ENCODE measurements at regions not wholly inside any gene's neighbourhood (a gene's known extent, or its start where the extent isn't known, plus 50 kb on each side); places are given as distances from the start of the nearest gene placed in this dataset.

- DNase-seq (ENCODE audit: extremely low read depth, low read depth), result no peak
- no peak for TF ChIP-seq CTCF (IDR thresholded peaks at IDR 0.05; ENCODE audit: low read depth, low read length, missing control alignments)
- no peak overlapping the region for H3K4me3 ChIP-seq (replicated peaks; ENCODE audit: low read depth, low read length)
Observed at GRCh38 chr6:163665464-163665863, 250.9 kb downstream of the QKI start.

- no peak for DNase-seq (ENCODE audit: extremely low read depth, low read depth)
- H3K4me3 ChIP-seq (replicated peaks; ENCODE audit: low read depth, low read length), result no peak overlapping the region
Observed at GRCh38 chr6:163663575-163663974, 249.1 kb downstream of the QKI start.

GRCh38 chr6:163662604-163663225, 248.2 kb downstream of the QKI start:
- no peak for TF ChIP-seq CTCF (IDR thresholded peaks at IDR 0.05; ENCODE audit: low read depth, low read length, missing control alignments)
- no peak for DNase-seq (ENCODE audit: extremely low read depth, low read depth)
- no peak overlapping the region for H3K4me3 ChIP-seq (replicated peaks; ENCODE audit: low read depth, low read length)

More at GRCh38 chr6:163663575-163663974, 249.1 kb downstream of the QKI start:
- TF ChIP-seq CTCF (IDR thresholded peaks at IDR 0.05; ENCODE audit: low read depth, low read length, missing control alignments), result no peak

- TF ChIP-seq CTCF (IDR thresholded peaks at IDR 0.05; ENCODE audit: low read depth, low read length, missing control alignments), result no peak
- H3K4me3 ChIP-seq (replicated peaks; ENCODE audit: low read depth, low read length), result no peak overlapping the region
- no peak for DNase-seq (ENCODE audit: extremely low read depth, low read depth)
Observed at GRCh38 chr6:163661272-163661671, 246.8 kb downstream of the QKI start.

GRCh38 chr6:163659803-163660202, 245.3 kb downstream of the QKI start:
- no peak overlapping the region for H3K4me3 ChIP-seq (replicated peaks; ENCODE audit: low read depth, low read length)
- TF ChIP-seq CTCF (IDR thresholded peaks at IDR 0.05; ENCODE audit: low read depth, low read length, missing control alignments), result no peak
- DNase-seq (ENCODE audit: extremely low read depth, low read depth), result no peak

- H3K4me3 ChIP-seq (replicated peaks; ENCODE audit: low read depth, low read length), result no peak overlapping the region
- no peak for TF ChIP-seq CTCF (IDR thresholded peaks at IDR 0.05; ENCODE audit: low read depth, low read length, missing control alignments)
- no peak for DNase-seq (ENCODE audit: extremely low read depth, low read depth)
Observed at GRCh38 chr6:163655217-163656121, 241.0 kb downstream of the QKI start.

Measured in HFF-Myc (cell line).